ENCODE measurements at regions not wholly inside any gene's neighbourhood (a gene's known extent, or its start where the extent isn't known, plus 50 kb on each side); places are given as distances from the start of the nearest gene placed in this dataset.

GRCh38 chr10:112045938-112046337, 137.6 kb downstream of the GPAM start:
- in situ Hi-C loops (cut with HindIII; ENCODE audit: low pct_ligation_motif_present, low sequenced_read_pairs), result no loop called here

GRCh38 chr10:112047674-112048073, 135.9 kb downstream of the GPAM start:
- TF ChIP-seq, protein P1, sequence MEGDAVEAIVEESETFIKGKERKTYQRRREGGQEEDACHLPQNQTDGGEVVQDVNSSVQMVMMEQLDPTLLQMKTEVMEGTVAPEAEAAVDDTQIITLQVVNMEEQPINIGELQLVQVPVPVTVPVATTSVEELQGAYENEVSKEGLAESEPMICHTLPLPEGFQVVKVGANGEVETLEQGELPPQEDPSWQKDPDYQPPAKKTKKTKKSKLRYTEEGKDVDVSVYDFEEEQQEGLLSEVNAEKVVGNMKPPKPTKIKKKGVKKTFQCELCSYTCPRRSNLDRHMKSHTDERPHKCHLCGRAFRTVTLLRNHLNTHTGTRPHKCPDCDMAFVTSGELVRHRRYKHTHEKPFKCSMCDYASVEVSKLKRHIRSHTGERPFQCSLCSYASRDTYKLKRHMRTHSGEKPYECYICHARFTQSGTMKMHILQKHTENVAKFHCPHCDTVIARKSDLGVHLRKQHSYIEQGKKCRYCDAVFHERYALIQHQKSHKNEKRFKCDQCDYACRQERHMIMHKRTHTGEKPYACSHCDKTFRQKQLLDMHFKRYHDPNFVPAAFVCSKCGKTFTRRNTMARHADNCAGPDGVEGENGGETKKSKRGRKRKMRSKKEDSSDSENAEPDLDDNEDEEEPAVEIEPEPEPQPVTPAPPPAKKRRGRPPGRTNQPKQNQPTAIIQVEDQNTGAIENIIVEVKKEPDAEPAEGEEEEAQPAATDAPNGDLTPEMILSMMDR (IDR thresholded peaks at IDR 0.05; ENCODE audit: low read depth, low read length, missing control alignments), result no peak
- no peaks in the 10 kb centered on the region for H3K36me3 ChIP-seq (replicated peaks)
- no peaks in the 10 kb centered on the region for H3K27me3 ChIP-seq (replicated peaks)
- H3K27ac ChIP-seq, result no peak overlapping the region
- no peak for DNase-seq
- no peak overlapping the region for H3K4me3 ChIP-seq (ENCODE audit: low read depth, low read length)
- in situ Hi-C loops (cut with HindIII; ENCODE audit: low pct_ligation_motif_present, low sequenced_read_pairs), result no loop called here

More at GRCh38 chr10:112045938-112046337, 137.6 kb downstream of the GPAM start:
- Histone ChIP-seq H3K27ac (no peak overlapping the region), H3K4me3 (ENCODE audit: low read depth, low read length) (no peak overlapping the region), H3K27me3 (replicated peaks) (no peaks in the 10 kb centered on the region), H3K36me3 (replicated peaks) (no peaks in the 10 kb centered on the region)
- DNase-seq, result no peak
- TF ChIP-seq, protein P1 (IDR thresholded peaks at IDR 0.05; ENCODE audit: low read depth, low read length, missing control alignments), result no peak

DNA sequence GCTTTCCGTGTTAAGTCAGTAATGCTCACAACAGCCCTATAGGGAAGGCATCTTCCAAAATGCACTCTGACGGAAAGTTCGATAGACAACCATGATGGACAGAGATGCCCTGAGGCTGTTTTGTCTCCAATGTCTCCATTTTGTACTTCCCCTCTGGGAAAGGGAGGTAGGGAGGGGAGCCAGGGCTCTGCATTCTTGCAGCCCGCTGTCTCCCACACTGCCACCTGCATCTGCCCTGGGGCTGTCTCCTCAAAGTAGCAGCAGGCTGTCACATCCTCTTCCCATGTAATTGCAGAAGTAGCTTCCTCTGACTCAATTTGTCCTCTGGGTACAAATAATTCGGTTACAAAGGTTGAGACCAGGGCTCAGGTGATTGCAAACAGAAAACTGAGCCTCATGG, 131.4 kb downstream of the GPAM start:
- no peak overlapping the region for H3K27ac ChIP-seq
- H3K27me3 ChIP-seq (replicated peaks), result no peaks in the 10 kb centered on the region
- no peaks in the 10 kb centered on the region for H3K36me3 ChIP-seq (replicated peaks)
- in situ Hi-C loops (cut with HindIII; ENCODE audit: low pct_ligation_motif_present, low sequenced_read_pairs), result no loop called here
- TF ChIP-seq, protein P1 (IDR thresholded peaks at IDR 0.05; ENCODE audit: low read depth, low read length, missing control alignments), result no peak
- DNase-seq, result no peak
- H3K4me3 ChIP-seq (ENCODE audit: low read depth, low read length), result no peak overlapping the region

DNA sequence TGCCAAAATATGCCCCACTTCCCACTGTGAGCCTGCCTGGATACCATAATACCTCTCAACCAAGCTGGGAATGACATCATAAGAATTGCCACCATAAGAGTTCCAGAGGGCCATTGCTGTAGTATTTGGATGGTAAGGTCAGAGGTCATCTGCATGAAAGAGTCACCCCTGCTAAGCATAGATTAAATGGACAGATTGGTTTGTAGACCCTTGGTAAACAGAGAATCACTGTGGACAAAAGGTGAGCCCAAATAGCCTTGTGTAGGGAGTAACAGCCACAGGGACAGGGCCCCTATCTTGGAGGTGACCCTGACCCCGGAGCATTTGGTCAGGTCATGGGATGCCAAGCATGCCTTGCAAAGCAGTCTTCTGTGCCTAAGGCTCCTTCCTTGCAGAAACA, 129.7 kb downstream of the GPAM start:
- in situ Hi-C loops (cut with HindIII; ENCODE audit: low pct_ligation_motif_present, low sequenced_read_pairs), result no loop called here
- no peak for DNase-seq
- Histone ChIP-seq H3K27me3 (replicated peaks) (no peaks in the 10 kb centered on the region), H3K36me3 (replicated peaks) (no peaks in the 10 kb centered on the region), H3K4me3 (ENCODE audit: low read depth, low read length) (no peak overlapping the region), H3K27ac (no peak overlapping the region)
- TF ChIP-seq, protein P1 (IDR thresholded peaks at IDR 0.05; ENCODE audit: low read depth, low read length, missing control alignments), result no peak

GRCh38 chr10:112054516-112054915, 129.0 kb downstream of the GPAM start:
- Histone ChIP-seq H3K4me3 (ENCODE audit: low read depth, low read length) (no peak overlapping the region), H3K27me3 (replicated peaks) (no peaks in the 10 kb centered on the region), H3K36me3 (replicated peaks) (no peaks in the 10 kb centered on the region), H3K27ac (no peak overlapping the region)
- in situ Hi-C loops (cut with HindIII; ENCODE audit: low pct_ligation_motif_present, low sequenced_read_pairs), result no loop called here
- TF ChIP-seq, protein P1 (IDR thresholded peaks at IDR 0.05; ENCODE audit: low read depth, low read length, missing control alignments), result no peak
- no peak for DNase-seq

- in situ Hi-C loops (cut with HindIII; ENCODE audit: low pct_ligation_motif_present, low sequenced_read_pairs), result no loop called here
- no peaks in the 10 kb centered on the region for H3K36me3 ChIP-seq (replicated peaks)
- TF ChIP-seq, protein P1 (IDR thresholded peaks at IDR 0.05; ENCODE audit: low read depth, low read length, missing control alignments), result no peak
Measured at GRCh38 chr10:112057072-112057471, 126.5 kb downstream of the GPAM start.

More at GRCh38 chr10:112057072-112057471, 126.5 kb downstream of the GPAM start:
- no peak overlapping the region for H3K27ac ChIP-seq
- no peak overlapping the region for H3K4me3 ChIP-seq (ENCODE audit: low read depth, low read length)
- no peak for DNase-seq
- no peaks in the 10 kb centered on the region for H3K27me3 ChIP-seq (replicated peaks)
